Ectodermal cell (in vitro differentiated cells): ENCODE measurements at regions not wholly inside any gene's neighbourhood (a gene's known extent, or its start where the extent isn't known, plus 50 kb on each side); places are given as distances from the start of the nearest gene placed in this dataset.

Experiments used
- H3K27ac ChIP-seq: 2 replicates; pipeline ENCODE4 v1.7.0; 2013; ENCODE audit warnings: mild to moderate bottlenecking, low read depth, low read length; ENCODE audit not compliant: insufficient read depth, poor library complexity, severe bottlenecking
- H3K27me3 ChIP-seq: 2 replicates; pipeline ENCODE4 v1.7.0; 2013; ENCODE audit warnings: mild to moderate bottlenecking, low read length; ENCODE audit not compliant: insufficient read depth, control insufficient read depth, poor library complexity, severe bottlenecking
- H3K36me3 ChIP-seq: one replicate; pipeline ENCODE4 v1.7.0; 2013; ENCODE audit warnings: low read length; ENCODE audit not compliant: control insufficient read depth, insufficient read depth
- H3K4me1 ChIP-seq: one replicate; pipeline ENCODE4 v1.7.0; 2013; ENCODE audit warnings: low read length; ENCODE audit not compliant: control insufficient read depth, insufficient read depth
- H3K4me3 ChIP-seq: 2 replicates; pipeline ENCODE4 v1.7.0; 2013; ENCODE audit warnings: low read depth, low read length, control low read depth; ENCODE audit not compliant: insufficient read depth
- H3K9me3 ChIP-seq: 2 replicates; pipeline ENCODE4 v1.7.0; 2013; ENCODE audit warnings: mild to moderate bottlenecking, low read length, moderate library complexity; ENCODE audit not compliant: control insufficient read depth
- WGBS, 2 experiments: methylation state at CpG; one replicate each; pipeline ENCODE4 v1.1.7; 2013; ENCODE audit warnings: missing lambda C conversion rate in 2 of 2; 5-methylcytosine and 5-hydroxymethylcytosine counted together

- peaks cover 3% of the 10 kb centered on the region for H3K4me1 ChIP-seq
- H3K36me3 ChIP-seq = no peaks in the 10 kb centered on the region
- H3K27me3 ChIP-seq = no peaks in the 10 kb centered on the region
- H3K9me3 ChIP-seq = no peaks in the 10 kb centered on the region
- 94 to 95% methylated on average over 5 of the region's 5 CpGs for WGBS, 2 experiments
- no peak overlapping the region for H3K4me3 ChIP-seq
- no peak overlapping the region for H3K27ac ChIP-seq
Measured at GRCh38 chr13:60765700-60766411, 368.8 kb downstream of the TDRD3 start.

- Histone ChIP-seq H3K9me3 (no peaks in the 10 kb centered on the region), H3K4me3 (no peak overlapping the region), H3K36me3 (no peaks in the 10 kb centered on the region), H3K4me1 (peaks cover 33% of the 10 kb centered on the region), H3K27ac (peak overlapping the region; percentile 45), H3K27me3 (no peaks in the 10 kb centered on the region)
- WGBS, 2 experiments = 34 to 46% methylated on average over 9 of the region's 9 CpGs
Measured at GRCh38 chr13:60759499-60759898, 362.5 kb downstream of the TDRD3 start.

- 91 to 100% methylated on average over 1 of the region's 1 CpG for WGBS, 2 experiments
- Histone ChIP-seq H3K27ac (no peak overlapping the region), H3K9me3 (no peaks in the 10 kb centered on the region)
Measured at GRCh38 chr13:60758637-60759036, 361.6 kb downstream of the TDRD3 start.

GRCh38 chr13:60757501-60758215, 360.6 kb downstream of the TDRD3 start:
- Histone ChIP-seq H3K4me3 (no peak overlapping the region), H3K4me1 (peaks cover 39% of the 10 kb centered on the region), H3K27ac (no peak overlapping the region), H3K27me3 (no peaks in the 10 kb centered on the region), H3K9me3 (no peaks in the 10 kb centered on the region), H3K36me3 (no peaks in the 10 kb centered on the region)
- 86 to 89% methylated on average over 7 of the region's 7 CpGs for WGBS, 2 experiments

More at GRCh38 chr13:60758637-60759036, 361.6 kb downstream of the TDRD3 start:
- Histone ChIP-seq H3K4me1 (peaks cover 38% of the 10 kb centered on the region), H3K4me3 (no peak overlapping the region), H3K36me3 (no peaks in the 10 kb centered on the region), H3K27me3 (no peaks in the 10 kb centered on the region)

GRCh38 chr13:60756306-60756705, 359.3 kb downstream of the TDRD3 start:
- no peaks in the 10 kb centered on the region for H3K36me3 ChIP-seq
- 81 to 83% methylated on average over 5 of the region's 5 CpGs for WGBS, 2 experiments
- H3K27me3 ChIP-seq = no peaks in the 10 kb centered on the region
- no peak overlapping the region for H3K4me3 ChIP-seq
- peaks cover 39% of the 10 kb centered on the region for H3K4me1 ChIP-seq
- H3K27ac ChIP-seq = no peak overlapping the region
- H3K9me3 ChIP-seq = no peaks in the 10 kb centered on the region

- Histone ChIP-seq H3K4me1 (peaks cover 39% of the 10 kb centered on the region), H3K27ac (no peak overlapping the region), H3K27me3 (no peaks in the 10 kb centered on the region), H3K4me3 (no peak overlapping the region), H3K9me3 (no peaks in the 10 kb centered on the region), H3K36me3 (no peaks in the 10 kb centered on the region)
- 66 to 74% methylated on average over 3 to 4 of the region's 4 CpGs for WGBS, 2 experiments
Measured at GRCh38 chr13:60755380-60756163, 358.6 kb downstream of the TDRD3 start.

- peaks cover 39% of the 10 kb centered on the region for H3K4me1 ChIP-seq
- peak overlapping the region; percentile 65 for H3K27ac ChIP-seq
- no peaks in the 10 kb centered on the region for H3K36me3 ChIP-seq
- H3K9me3 ChIP-seq = no peaks in the 10 kb centered on the region
- H3K4me3 ChIP-seq = no peak overlapping the region
- no peaks in the 10 kb centered on the region for H3K27me3 ChIP-seq
- WGBS, 2 experiments = 79 to 82% methylated on average over 10 of the region's 10 CpGs
Measured at GRCh38 chr13:60754211-60755090, 357.4 kb downstream of the TDRD3 start.

GRCh38 chr13:60753641-60754040, 356.6 kb downstream of the TDRD3 start:
- 90 to 95% methylated on average over 1 of the region's 1 CpG for WGBS, 2 experiments
- H3K4me1 ChIP-seq = peaks cover 34% of the 10 kb centered on the region
- no peaks in the 10 kb centered on the region for H3K36me3 ChIP-seq
- H3K27ac ChIP-seq = no peak overlapping the region
- no peaks in the 10 kb centered on the region for H3K27me3 ChIP-seq
- no peaks in the 10 kb centered on the region for H3K9me3 ChIP-seq
- H3K4me3 ChIP-seq = no peak overlapping the region

- no peaks in the 10 kb centered on the region for H3K27me3 ChIP-seq
- H3K27ac ChIP-seq = no peak overlapping the region
- H3K36me3 ChIP-seq = no peaks in the 10 kb centered on the region
- 92 to 94% methylated on average over 3 of the region's 3 CpGs for WGBS, 2 experiments
- H3K9me3 ChIP-seq = no peaks in the 10 kb centered on the region
- H3K4me3 ChIP-seq = no peak overlapping the region
- H3K4me1 ChIP-seq = no peaks in the 10 kb centered on the region
Measured at GRCh38 chr13:60745343-60745742, 348.3 kb downstream of the TDRD3 start.
